ENCODE measurements at regions not wholly inside any gene's neighbourhood (a gene's known extent, or its start where the extent isn't known, plus 50 kb on each side); places are given as distances from the start of the nearest gene placed in this dataset.
A peak's percentile ranks its signal among the peaks of the same experiment; 100 is the strongest.

DNA sequence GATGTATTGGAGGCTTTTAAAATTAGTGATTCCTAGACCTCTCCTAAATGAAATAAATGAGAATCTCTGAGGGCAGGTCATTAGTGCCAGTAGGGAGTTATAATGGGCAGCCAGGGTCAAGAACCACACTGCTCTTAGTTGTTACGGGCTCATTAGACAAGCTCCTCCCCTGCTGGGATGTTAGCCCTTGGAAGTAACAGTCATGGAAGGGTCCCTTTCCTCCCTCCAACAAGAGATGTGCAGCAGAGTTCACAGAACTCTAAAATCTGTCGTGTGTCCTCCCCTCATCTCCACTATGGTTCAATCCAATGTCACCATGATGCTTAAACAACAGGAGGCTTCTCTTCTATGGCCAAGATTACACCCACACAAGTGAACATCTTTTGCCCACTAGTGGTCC, 419.5 kb downstream of the INSC start (continued):
- TF ChIP-seq, protein P1, sequence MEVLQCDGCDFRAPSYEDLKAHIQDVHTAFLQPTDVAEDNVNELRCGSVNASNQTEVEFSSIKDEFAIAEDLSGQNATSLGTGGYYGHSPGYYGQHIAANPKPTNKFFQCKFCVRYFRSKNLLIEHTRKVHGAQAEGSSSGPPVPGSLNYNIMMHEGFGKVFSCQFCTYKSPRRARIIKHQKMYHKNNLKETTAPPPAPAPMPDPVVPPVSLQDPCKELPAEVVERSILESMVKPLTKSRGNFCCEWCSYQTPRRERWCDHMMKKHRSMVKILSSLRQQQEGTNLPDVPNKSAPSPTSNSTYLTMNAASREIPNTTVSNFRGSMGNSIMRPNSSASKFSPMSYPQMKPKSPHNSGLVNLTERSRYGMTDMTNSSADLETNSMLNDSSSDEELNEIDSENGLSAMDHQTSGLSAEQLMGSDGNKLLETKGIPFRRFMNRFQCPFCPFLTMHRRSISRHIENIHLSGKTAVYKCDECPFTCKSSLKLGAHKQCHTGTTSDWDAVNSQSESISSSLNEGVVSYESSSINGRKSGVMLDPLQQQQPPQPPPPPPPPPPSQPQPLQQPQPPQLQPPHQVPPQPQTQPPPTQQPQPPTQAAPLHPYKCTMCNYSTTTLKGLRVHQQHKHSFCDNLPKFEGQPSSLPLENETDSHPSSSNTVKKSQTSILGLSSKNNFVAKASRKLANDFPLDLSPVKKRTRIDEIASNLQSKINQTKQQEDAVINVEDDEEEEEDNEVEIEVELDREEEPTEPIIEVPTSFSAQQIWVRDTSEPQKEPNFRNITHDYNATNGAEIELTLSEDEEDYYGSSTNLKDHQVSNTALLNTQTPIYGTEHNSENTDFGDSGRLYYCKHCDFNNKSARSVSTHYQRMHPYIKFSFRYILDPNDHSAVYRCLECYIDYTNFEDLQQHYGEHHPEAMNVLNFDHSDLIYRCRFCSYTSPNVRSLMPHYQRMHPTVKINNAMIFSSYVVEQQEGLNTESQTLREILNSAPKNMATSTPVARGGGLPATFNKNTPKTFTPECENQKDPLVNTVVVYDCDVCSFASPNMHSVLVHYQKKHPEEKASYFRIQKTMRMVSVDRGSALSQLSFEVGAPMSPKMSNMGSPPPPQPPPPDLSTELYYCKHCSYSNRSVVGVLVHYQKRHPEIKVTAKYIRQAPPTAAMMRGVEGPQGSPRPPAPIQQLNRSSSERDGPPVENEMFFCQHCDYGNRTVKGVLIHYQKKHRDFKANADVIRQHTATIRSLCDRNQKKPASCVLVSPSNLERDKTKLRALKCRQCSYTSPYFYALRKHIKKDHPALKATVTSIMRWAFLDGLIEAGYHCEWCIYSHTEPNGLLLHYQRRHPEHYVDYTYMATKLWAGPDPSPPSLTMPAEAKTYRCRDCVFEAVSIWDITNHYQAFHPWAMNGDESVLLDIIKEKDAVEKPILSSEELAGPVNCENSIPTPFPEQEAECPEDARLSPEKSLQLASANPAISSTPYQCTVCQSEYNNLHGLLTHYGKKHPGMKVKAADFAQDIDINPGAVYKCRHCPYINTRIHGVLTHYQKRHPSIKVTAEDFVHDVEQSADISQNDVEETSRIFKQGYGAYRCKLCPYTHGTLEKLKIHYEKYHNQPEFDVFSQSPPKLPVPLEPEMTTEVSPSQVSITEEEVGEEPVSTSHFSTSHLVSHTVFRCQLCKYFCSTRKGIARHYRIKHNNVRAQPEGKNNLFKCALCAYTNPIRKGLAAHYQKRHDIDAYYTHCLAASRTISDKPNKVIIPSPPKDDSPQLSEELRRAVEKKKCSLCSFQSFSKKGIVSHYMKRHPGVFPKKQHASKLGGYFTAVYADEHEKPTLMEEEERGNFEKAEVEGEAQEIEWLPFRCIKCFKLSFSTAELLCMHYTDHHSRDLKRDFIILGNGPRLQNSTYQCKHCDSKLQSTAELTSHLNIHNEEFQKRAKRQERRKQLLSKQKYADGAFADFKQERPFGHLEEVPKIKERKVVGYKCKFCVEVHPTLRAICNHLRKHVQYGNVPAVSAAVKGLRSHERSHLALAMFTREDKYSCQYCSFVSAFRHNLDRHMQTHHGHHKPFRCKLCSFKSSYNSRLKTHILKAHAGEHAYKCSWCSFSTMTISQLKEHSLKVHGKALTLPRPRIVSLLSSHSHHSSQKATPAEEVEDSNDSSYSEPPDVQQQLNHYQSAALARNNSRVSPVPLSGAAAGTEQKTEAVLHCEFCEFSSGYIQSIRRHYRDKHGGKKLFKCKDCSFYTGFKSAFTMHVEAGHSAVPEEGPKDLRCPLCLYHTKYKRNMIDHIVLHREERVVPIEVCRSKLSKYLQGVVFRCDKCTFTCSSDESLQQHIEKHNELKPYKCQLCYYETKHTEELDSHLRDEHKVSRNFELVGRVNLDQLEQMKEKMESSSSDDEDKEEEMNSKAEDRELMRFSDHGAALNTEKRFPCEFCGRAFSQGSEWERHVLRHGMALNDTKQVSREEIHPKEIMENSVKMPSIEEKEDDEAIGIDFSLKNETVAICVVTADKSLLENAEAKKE (CRISPR knock-in tag; IDR thresholded peaks at IDR 0.05) = no peak

DNA sequence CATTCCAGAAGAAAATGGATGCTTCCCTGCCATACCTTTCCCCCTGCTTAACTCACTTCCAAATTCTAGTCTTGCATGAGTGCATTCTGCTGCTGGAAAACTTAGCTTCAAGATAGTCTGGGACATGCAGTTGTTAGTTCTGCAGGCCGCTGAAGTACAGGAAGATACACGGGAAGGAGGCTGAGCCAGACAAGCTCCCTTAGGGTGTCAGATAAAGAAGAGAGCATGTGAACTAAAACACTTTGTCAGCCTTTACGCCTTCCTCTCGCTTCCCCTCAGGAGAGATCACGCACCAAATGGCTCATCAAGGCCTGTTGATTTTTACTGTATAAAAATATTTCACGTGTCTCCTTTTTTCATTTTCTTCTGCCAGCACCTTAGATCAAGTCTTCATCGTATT, 420.7 kb downstream of the INSC start:
- ATAC-seq (no peak), DNase-seq (ENCODE audit: low spot score) (no peak)
- Mint-ChIP-seq H3K27me3 (ENCODE audit: insufficient read depth, low read depth, poor library complexity) (peaks cover 6% of the 10 kb centered on the region), H3K4me3 (no peak overlapping the region), H3K9me3 (no peaks in the 10 kb centered on the region), H3K4me1 (peaks cover 21% of the 10 kb centered on the region), H3K36me3 (ENCODE audit: low read depth) (no peaks in the 10 kb centered on the region), H3K27ac (no peak overlapping the region)
- H2AFZ ChIP-seq = peak overlapping the region; percentile 78; the same call in 1 of the 2 replicates
- no peaks in the 10 kb centered on the region for H3K79me2 ChIP-seq (replicated peaks; ENCODE audit: insufficient read depth)
- no peak overlapping the region for H3K27ac ChIP-seq (ENCODE audit: low read depth)
- no peaks in the 10 kb centered on the region for H4K20me1 ChIP-seq (replicated peaks; ENCODE audit: insufficient read depth)
- H3K36me3 ChIP-seq (ENCODE audit: insufficient read depth) = no peaks in the 10 kb centered on the region
- H3K4me1 ChIP-seq (ENCODE audit: insufficient read depth) = 0 out of 2 replicates have a peak, but pooled peaks cover 6% of the 10 kb centered on the region
- no peaks in the 10 kb centered on the region for H3K27me3 ChIP-seq (ENCODE audit: insufficient read depth)
- H3K4me3 ChIP-seq = no peak overlapping the region
- H3K9me2 ChIP-seq (ENCODE audit: insufficient read depth) = no peaks in the 10 kb centered on the region
- no peaks in the 10 kb centered on the region for H3F3A ChIP-seq (replicated peaks; ENCODE audit: low read depth)
- H3K4me2 ChIP-seq = no peak overlapping the region
- TF ChIP-seq ZNF114 (CRISPR knock-in tag; IDR thresholded peaks at IDR 0.05) (no peak), ETS1 (IDR thresholded peaks at IDR 0.05) (no peak)
- TF ChIP-seq, protein P2, sequence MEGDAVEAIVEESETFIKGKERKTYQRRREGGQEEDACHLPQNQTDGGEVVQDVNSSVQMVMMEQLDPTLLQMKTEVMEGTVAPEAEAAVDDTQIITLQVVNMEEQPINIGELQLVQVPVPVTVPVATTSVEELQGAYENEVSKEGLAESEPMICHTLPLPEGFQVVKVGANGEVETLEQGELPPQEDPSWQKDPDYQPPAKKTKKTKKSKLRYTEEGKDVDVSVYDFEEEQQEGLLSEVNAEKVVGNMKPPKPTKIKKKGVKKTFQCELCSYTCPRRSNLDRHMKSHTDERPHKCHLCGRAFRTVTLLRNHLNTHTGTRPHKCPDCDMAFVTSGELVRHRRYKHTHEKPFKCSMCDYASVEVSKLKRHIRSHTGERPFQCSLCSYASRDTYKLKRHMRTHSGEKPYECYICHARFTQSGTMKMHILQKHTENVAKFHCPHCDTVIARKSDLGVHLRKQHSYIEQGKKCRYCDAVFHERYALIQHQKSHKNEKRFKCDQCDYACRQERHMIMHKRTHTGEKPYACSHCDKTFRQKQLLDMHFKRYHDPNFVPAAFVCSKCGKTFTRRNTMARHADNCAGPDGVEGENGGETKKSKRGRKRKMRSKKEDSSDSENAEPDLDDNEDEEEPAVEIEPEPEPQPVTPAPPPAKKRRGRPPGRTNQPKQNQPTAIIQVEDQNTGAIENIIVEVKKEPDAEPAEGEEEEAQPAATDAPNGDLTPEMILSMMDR (conservative IDR thresholded peaks at IDR 0.05; ENCODE audit: low read depth in 2 of 2) = no peak
- TF ChIP-seq, protein P1 (CRISPR knock-in tag; IDR thresholded peaks at IDR 0.05) = no peak
